ENCODE measurements at regions not wholly inside any gene's neighbourhood (a gene's known extent, or its start where the extent isn't known, plus 50 kb on each side); places are given as distances from the start of the nearest gene placed in this dataset.
"Not testable (repeated sequence)": the region's sequence is repeated elsewhere in the genome, so short reads cannot be mapped to it uniquely, and the experiment has no call there.

DNA sequence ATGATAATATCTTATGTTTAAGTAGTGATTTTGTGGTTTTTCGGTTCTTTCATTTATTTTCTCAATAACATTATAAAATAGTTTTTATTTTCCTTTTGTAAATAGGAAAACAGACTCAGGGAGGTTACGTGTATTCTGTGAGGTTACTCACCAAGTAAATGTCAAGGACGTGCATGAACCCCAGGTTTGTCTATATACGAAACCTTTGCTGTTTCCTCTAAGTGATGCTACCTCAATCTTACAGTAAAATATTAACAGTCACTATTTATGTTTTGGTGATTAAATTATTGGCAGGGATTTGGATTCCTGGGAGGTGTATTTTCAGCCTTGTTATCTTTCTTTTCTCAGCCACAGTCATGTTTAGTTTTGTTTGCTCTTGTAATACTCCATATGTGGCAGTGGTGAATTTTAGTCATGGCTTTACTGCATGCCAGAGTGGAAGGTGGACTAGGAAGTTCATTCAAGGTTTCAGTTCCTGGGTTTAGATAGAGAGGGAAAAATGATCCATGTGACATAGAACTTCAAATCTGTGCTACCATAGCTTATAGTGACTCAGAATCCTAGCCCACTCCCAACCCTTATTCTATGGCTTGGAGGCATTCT is 139.9 kb downstream of the ARL4A start:
- no peak overlapping the region for H3K4me3 ChIP-seq (ENCODE audit: low read depth, low read length)

DNA sequence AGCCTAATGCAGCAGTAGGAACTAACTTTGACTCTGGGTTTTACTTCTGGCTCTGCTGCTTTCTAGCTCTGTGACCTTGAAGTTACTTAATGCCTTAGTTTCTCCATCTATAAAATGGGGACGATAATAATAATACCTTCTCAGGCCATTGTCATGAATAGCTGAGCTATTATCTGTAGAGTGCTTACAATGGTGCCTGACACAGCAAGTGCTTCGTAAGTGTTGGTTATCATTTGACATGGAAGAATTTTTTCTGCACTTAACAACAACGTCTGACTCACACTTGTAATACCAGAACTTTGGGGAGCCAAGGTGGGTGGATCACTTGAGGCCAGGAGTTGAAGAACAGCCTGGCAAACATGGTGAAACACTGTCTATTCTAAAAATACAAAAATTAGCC is 140.5 kb downstream of the ARL4A start:
- H3K4me3 ChIP-seq (ENCODE audit: low read depth, low read length): no peak overlapping the region

DNA sequence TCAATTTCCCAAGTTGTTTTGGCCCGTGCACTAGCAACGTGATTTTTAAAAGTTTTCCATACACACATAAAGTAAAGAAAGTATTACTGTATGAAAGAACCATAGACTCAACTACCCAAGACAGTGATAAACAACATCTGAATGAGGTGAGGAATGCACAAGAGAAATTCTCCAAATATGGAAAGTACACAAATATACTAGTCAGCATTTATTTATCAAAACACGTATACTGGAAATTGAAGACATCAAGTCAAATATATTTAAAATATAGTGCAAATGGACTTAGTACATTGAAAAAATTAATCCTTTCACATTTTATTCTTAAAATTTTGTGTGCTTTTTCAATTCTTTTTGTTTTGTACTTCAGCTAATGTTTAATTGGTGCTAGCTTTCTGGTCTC is 143.6 kb downstream of the ARL4A start:
- H3K4me3 ChIP-seq (ENCODE audit: low read depth, low read length): no peak overlapping the region

DNA sequence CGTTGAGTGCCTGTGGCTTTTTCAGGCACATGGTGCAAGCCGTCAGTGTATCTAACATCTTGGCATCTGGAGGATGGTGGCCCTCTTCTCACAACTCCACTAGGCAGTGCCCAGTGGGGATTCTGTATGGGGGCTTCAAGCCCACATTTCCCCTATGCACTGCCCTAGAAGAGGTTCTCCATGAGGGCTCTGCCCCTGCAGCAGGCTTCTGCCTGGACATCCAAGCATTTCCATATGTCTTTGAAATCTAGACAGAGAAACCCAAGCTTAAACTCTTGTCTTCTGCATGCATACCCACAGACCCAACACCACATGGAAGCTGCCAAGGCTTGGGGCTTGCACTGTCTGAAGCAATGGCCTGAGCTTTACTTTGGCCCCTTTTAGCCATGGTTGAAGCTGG is 146.4 kb downstream of the ARL4A start:
- H3K4me3 ChIP-seq (ENCODE audit: low read depth, low read length): no peak overlapping the region

DNA sequence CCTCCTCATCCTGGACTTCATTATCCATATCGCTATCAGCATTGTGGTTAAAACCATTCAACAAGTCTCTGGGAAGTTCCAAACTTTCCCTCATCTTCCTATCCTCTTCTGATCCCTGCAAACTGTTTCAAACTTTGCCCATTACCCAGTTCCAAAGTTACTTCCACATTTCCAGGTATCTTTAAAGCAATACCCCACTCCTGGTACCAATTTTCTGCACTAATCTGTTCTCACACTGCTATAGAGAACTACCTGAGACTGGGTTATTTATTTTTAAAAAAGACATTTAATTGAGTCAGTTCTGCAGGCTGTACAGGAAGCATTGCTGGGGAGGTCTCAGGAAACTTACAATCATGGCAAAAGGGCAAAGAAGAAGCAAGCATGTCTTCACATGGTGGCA is 147.3 kb downstream of the ARL4A start:
- no peak overlapping the region for H3K4me3 ChIP-seq (ENCODE audit: low read depth, low read length)

DNA sequence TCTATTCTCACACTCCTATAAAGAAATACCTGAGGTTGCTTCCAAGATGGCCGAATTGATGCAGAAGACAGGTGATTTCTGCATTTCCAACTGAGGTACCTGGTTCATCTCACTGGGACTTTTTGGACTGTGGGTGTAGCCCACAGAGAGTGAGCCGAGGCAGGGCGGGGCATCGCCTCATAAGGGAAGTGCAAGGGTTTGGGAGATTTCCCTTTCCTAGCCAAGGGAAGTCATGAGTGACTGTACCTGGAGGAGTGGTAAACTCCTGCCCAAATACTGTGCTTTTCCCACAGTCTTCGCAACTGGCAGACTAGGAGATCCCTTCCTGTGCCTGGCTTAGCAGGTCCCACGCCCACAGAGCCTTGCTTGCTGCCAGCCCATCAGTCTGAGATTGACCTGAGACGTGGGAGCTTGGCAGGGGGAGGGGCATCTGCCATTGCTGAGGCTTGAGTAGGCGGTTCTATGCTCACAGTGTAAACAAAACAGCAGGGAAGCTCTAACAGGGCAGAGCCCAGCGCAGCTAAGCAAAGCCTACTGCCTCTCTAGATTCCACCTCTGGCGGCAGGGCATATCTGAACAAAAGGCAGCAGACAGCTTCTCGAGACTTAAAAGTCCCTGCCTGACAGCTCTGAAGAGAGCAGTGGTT is 152.2 kb downstream of the ARL4A start:
- H3K4me3 ChIP-seq (ENCODE audit: low read depth, low read length): no peak overlapping the region

DNA sequence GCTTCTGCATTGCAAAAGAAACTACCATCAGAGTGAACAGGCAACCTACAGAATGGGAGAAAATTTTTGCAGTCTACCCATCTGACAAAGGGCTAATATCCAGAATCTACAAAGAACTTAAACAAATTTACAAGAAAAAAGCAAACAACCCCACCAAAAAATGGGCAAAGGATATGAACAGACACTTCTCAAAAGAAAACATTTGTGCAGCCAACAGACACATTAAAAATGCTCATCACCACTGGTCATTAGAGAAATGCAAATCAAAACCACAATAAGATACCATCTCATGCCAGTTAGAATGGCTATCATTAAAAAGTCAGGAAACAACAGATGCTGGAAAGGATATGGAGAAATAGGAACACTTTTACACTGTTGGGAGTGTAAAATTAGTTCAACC is 157.3 kb downstream of the ARL4A start:
- not testable (repeated sequence) for H3K4me3 ChIP-seq (ENCODE audit: low read depth, low read length)

DNA sequence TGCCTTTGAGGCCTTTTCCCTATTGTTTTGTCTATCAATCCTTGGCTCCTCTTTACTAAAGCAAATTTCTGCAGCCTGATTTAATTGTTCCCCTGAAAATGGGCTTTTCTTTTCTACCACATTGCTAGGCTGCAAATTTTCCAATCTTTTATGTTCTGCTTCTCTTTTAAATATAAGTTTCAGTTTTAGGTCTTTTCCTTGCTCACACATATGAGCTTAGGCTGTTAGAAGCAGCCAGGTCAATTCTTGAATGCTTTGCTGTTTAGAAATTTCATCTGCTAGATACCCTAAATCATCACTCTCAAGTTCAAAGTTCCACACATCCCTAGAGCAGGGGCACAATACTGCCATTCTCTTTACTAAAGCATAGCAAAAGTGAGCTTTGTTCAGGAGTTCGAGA is 159.6 kb downstream of the ARL4A start:
- H3K4me3 ChIP-seq (ENCODE audit: low read depth, low read length): no peak overlapping the region

DNA sequence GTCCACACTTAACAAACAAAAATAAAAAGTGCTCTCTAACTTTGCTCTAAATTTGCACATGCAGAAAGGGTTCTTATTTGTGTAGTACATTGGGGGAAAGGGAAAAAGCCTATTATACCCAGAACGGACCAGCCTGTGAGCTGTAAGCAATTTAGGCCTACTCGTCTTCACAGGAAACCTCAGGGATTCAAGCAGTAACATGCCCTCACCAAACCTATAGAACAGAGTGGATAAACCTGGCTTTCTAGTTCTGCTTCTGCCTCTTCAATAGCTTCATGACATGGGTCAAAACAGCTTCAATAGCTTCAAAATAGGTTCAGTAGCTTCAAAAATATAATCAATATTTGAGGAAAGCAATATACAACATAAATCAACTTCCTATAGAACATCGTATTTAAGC is 163.7 kb downstream of the ARL4A start:
- H3K4me3 ChIP-seq (ENCODE audit: low read depth, low read length): no peak overlapping the region

DNA sequence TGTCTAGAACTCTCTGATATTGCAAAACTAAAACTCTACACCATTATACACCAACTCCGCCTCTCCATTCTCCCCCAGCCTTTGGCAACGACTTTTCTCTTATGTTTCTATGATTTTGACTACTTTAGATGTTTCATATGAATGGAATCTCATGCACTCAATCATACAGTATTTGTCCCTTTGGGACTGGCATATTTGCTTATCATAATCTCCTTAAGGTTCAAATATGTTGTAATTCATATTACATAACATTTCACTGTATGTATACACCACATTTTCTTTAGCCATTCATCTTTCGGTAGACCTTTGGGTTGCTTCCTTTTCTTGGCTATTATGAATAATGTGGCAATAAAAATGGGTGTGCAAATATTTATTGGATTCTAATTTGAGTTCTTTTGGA is 164.4 kb downstream of the ARL4A start:
- no peak overlapping the region for H3K4me3 ChIP-seq (ENCODE audit: low read depth, low read length)

DNA sequence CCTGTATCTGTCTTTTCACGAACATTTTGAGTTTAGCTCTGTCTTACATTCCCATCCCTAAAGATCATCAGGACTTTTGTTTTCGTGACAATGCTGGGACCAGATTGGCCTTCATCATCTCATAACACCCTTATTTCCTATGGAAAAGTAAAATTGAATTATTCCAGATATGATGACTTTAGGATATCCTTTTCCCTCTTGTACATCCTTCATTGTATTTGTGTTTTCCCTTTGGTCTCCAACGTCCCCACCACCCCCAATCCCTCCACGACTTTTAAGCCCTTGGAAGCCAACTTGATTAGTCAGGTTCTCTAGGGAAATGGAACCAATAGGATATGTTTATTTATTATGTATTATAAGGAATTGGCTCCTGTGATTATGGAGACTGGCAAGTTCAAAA is 167.6 kb downstream of the ARL4A start:
- H3K4me3 ChIP-seq (ENCODE audit: low read depth, low read length): no peak overlapping the region

DNA sequence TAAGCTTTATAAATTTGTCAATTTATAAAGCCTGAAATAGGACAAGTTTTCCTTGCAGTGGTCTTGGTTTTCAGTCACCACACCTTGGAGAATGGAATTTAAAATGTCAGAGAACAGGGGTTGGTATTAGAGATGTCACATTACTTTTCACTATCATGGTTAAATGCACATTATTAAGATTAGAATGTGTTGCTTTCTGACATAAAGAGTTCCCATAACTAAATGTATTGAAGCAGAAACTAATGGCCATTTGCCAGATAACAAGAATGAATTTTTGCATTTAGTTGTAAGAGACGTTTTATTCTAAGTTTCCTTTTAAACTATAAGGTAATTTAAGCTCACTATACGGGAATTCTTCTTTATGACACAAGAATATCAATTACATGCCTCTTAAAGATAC is 172.3 kb downstream of the ARL4A start:
- no peak overlapping the region for H3K4me3 ChIP-seq (ENCODE audit: low read depth, low read length)

DNA sequence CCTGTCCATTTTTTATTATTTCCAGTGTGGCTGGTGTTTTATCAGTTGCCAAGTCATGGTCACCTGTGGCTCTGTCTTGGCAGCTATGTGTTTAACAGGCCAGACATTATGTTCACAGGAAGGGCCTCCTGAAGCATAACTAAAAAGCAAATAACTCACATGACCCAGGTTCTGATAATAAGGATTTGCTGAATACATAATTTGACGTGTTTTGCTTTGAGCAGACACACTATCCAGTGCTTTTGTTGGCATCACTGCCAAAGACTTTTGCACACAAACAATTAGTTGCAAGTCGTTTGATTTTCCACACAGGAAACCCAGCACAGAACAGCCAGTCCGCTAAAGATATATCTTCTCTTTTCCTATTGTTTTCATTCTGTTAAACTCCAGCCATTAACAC is 173.6 kb downstream of the ARL4A start:
- no peak overlapping the region for H3K4me3 ChIP-seq (ENCODE audit: low read depth, low read length)

DNA sequence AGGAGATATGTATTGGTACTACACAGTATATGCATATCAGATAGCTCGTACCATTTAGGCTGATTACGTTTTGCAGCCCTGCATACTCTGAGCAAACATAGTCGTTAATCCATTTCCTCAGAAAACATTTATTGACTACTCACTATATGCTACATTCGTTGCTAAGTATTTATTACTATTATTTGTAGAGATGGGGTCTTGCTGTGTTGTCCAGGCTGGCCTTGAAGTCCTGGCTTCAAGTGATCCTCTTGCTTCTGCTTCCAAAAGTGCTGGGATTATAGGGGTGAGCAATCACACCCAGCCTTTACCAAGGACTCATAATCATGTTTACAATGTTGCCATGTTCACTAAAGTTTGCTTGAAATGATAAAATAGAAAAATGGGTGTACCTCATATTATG is 174.7 kb downstream of the ARL4A start:
- no peak overlapping the region for H3K4me3 ChIP-seq (ENCODE audit: low read depth, low read length)

DNA sequence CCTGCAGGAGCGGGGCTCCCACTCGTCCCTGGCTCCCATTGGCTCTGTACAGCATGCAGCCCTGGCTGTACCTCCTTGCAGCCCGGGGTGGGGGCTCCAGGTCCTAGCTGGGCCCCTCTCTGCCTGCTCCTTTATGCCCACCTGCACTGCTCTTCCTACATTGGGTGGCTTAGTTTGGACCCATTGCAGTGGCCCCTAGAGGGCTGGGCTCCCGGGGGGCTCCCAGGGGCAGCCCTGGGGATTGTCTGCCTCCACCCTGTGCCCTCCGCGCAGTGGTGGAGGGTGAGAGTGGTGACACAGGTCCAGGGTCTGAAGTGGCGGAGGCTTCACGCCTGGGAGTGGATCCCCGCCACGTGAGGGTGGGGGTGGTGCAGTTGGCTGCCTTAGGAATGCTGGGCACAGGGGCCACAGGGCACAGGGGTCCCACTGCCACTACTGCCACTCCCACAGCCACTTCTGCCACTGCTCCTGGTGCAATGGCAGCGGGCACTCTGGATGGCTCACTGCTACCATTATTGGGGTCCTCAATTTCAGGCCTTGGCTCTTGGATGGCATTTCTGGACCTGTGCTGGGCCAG is 177.1 kb downstream of the ARL4A start:
- H3K4me3 ChIP-seq (ENCODE audit: low read depth, low read length): no peak overlapping the region

DNA sequence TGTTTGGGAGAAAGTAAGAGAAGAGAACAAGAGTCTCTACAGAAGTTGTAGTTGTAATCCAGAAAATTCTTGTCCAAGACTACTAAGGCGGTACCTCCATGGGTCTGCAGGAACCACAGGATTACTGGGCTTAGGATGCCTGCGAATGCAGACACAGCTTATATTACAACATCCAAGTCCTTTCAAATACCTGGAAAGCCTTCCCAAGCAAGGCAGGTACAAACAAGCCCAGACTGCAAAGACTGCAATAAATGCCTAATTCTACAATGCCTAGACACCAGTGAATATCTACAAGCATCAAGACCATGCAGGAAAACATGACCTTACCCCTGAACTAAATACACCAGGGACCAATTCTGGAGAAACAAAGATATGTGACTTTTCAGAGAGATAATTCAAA is 178.2 kb downstream of the ARL4A start:
- H3K4me3 ChIP-seq (ENCODE audit: low read depth, low read length): no peak overlapping the region

DNA sequence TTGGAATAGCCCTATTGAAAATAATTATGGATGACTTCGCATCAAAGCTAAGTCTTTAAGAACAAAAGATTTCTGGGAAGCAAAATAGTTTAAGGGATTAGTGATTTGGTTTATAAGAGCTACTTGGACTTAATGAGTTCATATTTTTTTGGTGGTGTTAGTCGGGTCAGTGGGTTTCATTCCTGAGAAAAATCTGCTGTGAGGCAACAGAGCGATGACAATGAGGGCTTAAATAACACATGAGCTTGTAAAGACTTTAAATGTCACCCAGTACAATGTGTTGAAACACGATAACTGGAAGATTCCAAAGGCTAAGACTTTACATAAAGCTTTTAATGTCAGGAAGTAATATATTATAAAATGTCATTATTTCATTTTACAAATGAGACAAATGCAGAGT is 178.8 kb downstream of the ARL4A start:
- no peak overlapping the region for H3K4me3 ChIP-seq (ENCODE audit: low read depth, low read length)

DNA sequence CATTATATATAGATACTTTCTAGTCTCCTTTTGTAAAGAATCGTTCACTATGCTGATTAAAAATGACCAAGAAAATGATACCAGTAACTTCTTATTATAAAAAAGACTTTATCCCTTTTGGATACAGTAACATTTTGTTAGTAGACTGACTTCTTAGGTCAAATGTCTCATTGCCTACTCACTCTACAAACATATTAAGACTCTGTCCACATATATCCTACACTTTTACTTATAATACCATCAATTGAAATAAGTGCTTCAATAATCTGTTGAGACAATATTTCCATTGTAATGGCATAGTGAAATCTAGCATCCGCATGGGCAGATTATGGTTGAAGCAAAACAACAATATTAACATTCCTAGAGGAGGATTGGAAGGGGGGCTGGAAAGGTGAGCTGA is 180.6 kb downstream of the ARL4A start:
- no peak overlapping the region for H3K4me3 ChIP-seq (ENCODE audit: low read depth, low read length)

DNA sequence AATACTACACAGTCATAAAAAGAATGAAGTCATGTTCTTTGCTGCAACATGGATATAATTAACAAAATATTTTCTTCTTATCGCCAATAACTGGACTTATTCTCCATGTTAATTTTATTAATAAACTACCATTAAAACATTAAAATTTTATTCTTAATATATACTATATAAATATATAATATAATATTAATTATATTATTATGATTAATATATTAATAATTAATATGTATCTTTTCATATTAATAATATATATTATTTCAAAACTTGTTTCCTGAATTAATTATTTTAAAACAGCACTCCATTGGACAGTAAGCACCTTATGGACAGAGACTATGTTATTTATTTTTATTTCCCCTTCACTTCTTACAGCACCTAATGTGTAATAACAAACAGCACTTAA is 182.8 kb downstream of the ARL4A start:
- no peak overlapping the region for H3K4me3 ChIP-seq (ENCODE audit: low read depth, low read length)

DNA sequence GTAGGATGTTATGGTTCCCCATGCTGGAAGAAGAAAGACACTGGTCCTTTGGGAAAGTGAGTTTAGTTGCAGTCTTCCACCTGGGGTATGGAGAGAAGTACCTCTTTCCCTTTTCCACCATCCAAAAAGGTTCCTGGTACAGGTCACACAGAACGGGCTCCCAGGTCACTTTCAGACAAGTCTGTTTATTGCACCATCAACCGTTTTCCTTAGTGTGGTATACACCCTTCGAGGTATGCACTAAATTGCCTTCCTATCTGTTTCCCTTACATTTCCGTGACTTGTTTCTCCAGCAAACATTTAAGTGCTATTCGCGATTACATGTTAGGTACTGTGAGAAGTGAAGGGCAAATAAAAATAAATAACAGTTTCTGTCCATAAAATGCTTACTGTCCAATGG is 185.1 kb downstream of the ARL4A start:
- H3K4me3 ChIP-seq (ENCODE audit: low read depth, low read length): no peak overlapping the region

DNA sequence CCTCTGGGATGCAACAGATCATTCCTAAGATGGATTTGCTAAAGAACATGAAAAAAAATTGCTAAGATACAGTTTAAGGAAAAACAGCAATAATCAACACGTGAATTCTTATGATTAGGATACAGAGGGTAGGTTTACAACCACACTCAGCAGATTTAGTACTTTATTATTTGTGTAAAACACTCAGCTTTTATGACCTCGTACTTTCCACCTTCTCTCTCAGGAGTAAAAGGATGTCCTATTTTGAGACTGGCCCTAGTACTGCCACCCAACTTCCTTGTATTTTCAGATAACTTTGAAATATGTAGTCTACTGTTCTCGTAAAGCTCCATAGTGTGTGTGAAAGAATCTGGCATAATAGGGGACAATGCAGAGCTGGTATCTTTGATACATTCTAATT is 186.1 kb downstream of the ARL4A start:
- no peak overlapping the region for H3K4me3 ChIP-seq (ENCODE audit: low read depth, low read length)

DNA sequence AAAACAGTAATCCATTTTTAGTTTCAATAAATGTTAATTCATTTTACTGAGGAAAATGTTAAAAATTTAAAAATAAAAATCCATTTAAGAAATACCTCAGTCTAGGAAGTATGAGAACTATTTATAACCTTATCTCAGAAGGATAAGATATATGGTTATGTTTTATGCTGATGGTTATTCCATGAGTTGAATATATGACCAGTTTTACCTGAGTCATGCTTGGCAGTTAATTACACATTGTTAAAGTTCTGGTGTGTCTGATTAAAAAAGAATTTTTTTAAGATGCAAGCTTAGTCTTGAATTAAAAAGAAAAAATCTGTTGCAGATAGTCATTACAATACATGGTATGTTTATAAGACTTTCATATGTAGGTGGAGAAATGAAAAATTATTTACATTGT is 191.7 kb downstream of the ARL4A start:
- no peak overlapping the region for H3K4me3 ChIP-seq (ENCODE audit: low read depth, low read length)

DNA sequence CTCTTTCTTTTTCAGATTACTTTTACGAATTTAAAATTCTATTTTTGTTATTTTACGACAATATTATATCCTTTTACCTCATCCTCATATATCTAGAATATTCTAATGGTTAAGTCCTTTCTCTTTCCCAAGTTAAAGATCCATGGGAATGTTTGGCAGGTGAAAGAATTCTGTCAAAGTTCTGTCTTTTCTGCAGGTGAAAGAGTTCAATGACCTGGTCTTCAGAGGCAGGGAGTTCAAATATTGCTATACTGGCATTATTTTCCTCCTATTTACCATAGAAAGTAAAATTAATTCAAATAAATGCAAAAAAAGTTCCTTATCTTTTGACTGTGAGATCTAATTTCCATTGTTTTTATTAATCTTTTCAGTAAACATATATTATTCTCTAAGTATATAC is 194.3 kb downstream of the ARL4A start:
- no peak overlapping the region for H3K4me3 ChIP-seq (ENCODE audit: low read depth, low read length)
